Spleen (tissue), 7 donors: ENCODE measurements at regions not wholly inside any gene's neighbourhood (a gene's known extent, or its start where the extent isn't known, plus 50 kb on each side); places are given as distances from the start of the nearest gene placed in this dataset.

Experiments
- CTCF ChIP-seq, 11 experiments: fragments of 200-600 bp in 7 of 11; fragments of 450-650 bp in 4 of 11; sonication (generic) in 4 of 11; IDR thresholded peaks in 8 of 11; conservative IDR thresholded peaks in 3 of 11; 1 replicate in 7 of 11; 2 replicates in 4 of 11; pipeline versions ENCODE4 v1.4.0 to v1.8.0; 2016 to 2021; ENCODE audit warnings: antibody characterized with exemption in 11 of 11, inconsistent platforms in 4 of 11, mild to moderate bottlenecking in 1 of 11
- POLR2A ChIP-seq, 3 donors: fragments of 450-650 bp; IDR thresholded peaks; one replicate each; pipeline ENCODE4 v1.5.1; 2017; ENCODE audit warnings: antibody characterized with exemption in 3 of 3, mild to moderate bottlenecking in 1 of 3
- POLR2AphosphoS5 ChIP-seq, 3 donors: sonication (generic); formaldehyde crosslinking; IDR thresholded peaks; one replicate each; pipeline ENCODE4 v1.5.1; 2017; ENCODE audit warnings: antibody characterized with exemption in 3 of 3
- donor health status: DM: no; HTN: no; CAD: no; lungs with moderate emphysema.
- donor health status: DM: no; HTN: no; CAD: no.
- donor health status: DM: no; HTN: no; CAD: no.

DNA sequence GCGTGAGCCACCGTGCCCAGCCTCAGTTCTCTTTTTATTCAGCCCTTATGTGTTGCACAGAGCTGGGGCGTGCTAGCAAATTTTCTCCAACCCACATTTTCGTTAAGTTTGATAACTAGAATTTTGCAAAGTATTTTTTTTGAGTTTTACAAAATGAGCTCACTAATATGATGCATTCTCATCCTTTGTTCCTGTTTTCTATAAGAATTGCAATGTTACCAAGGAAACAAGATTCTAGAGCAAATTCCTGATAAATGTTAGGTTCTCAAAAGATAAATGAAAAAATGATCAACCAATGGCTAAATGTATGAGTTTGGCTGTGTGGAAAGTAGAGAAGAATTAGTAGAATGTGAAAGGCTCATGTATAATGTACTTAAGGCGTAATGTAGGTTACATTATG lies 529.8 kb downstream of the MAFB start:
- no peak for TF ChIP-seq POLR2A (IDR thresholded peaks at IDR 0.05)
- no peak for TF ChIP-seq CTCF (IDR thresholded peaks at IDR 0.05 in 8 of 11, conservative IDR thresholded peaks at IDR 0.05 in 3 of 11)
- no peak for TF ChIP-seq POLR2AphosphoS5 (IDR thresholded peaks at IDR 0.05)
